Ishikawa (cell line): ENCODE measurements at regions not wholly inside any gene's neighbourhood (a gene's known extent, or its start where the extent isn't known, plus 50 kb on each side); places are given as distances from the start of the nearest gene placed in this dataset.

ENCODE experiments used
- CEBPB ChIP-seq: IDR thresholded peaks from 2 replicates; pipeline ENCODE4 v1.6.1; 2012
- CREB1 ChIP-seq: IDR thresholded peaks from 2 replicates; pipeline ENCODE4 v1.6.1; 2012; ENCODE audit warnings: low read depth
- EGR1 ChIP-seq: IDR thresholded peaks from 2 replicates; pipeline ENCODE4 v1.6.1; 2012
- EP300 ChIP-seq: IDR thresholded peaks from 2 replicates; pipeline ENCODE4 v1.6.1; 2012; ENCODE audit warnings: borderline replicate concordance
- FOXM1 ChIP-seq: IDR thresholded peaks from 2 replicates; pipeline ENCODE4 v1.6.1; 2012; ENCODE audit warnings: low read depth, borderline replicate concordance
- NFIC ChIP-seq: IDR thresholded peaks from 2 replicates; pipeline ENCODE4 v1.6.1; 2012
- RAD21 ChIP-seq: IDR thresholded peaks from 2 replicates; pipeline ENCODE4 v1.6.1; 2012; ENCODE audit warnings: low read depth
- TAF1 ChIP-seq: IDR thresholded peaks from 2 replicates; pipeline ENCODE4 v1.6.1; 2012; ENCODE audit warnings: low read depth, mild to moderate bottlenecking
- TCF12 ChIP-seq: IDR thresholded peaks from 2 replicates; pipeline ENCODE4 v1.6.1; 2012; ENCODE audit warnings: low read depth
- TEAD4 ChIP-seq: IDR thresholded peaks from 2 replicates; pipeline ENCODE4 v1.6.1; 2012
- YY1 ChIP-seq: IDR thresholded peaks from 2 replicates; pipeline ENCODE4 v1.6.1; 2012; ENCODE audit warnings: low read depth
- ZBTB7A ChIP-seq: IDR thresholded peaks from 2 replicates; pipeline ENCODE4 v1.6.1; 2012; ENCODE audit warnings: low read depth
- TF ChIP-seq, protein P1 (sequence below): IDR thresholded peaks from 2 replicates; pipeline ENCODE4 v1.6.1; 2012
- TF ChIP-seq, protein P2 (sequence below): IDR thresholded peaks from 2 replicates; pipeline ENCODE4 v1.6.1; 2012
- TF ChIP-seq, protein P3 (sequence below): IDR thresholded peaks from 2 replicates; pipeline ENCODE4 v1.6.1; 2012; ENCODE audit warnings: low read depth, mild to moderate bottlenecking

DNA sequence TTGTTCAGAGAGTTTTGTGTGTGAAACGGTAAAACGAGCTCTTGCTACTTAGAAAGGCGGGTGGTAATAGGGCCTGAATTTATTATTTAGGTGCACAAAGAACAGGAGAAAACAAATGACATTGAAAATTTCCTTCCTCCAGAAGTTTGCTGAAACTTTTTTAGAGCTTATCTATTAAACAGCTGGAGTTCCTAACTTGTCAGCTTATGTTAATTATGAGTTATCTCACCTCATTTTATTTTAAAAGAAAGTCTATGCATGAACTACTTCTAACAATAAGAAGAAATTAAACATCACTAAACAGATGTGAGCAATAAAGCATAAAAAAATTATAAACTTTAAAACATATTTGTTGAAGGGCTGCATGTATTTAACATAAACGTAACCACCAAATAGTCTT, 373.9 kb upstream of the ANO3 start:
- TF ChIP-seq YY1: no peak

DNA sequence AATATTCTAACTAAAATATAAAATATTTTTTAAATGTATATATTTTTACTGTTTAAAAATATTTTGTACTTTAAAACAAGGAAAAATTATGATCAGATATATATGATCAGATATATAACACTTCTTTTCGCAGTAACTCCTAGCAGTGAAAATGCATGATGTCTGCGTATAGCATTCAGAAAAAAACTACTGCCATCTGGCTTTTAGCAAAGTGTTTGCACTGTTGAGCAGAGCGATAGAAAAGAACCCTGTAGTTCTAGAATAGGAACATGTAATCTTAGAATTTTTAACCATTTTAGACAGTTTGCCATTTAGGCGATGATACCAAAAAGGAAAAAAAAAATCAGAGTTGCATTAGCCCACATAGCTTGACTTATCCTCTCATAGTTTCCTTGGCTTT, 370.4 kb upstream of the ANO3 start:
- TF ChIP-seq, protein P1, sequence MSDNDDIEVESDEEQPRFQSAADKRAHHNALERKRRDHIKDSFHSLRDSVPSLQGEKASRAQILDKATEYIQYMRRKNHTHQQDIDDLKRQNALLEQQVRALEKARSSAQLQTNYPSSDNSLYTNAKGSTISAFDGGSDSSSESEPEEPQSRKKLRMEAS: no peak
- TF ChIP-seq CEBPB (no peak), YY1 (no peak), CREB1 (no peak), RAD21 (no peak), EGR1 (no peak), TCF12 (no peak), FOXM1 (no peak), ZBTB7A (no peak), NFIC (no peak), EP300 (no peak), TEAD4 (no peak), TAF1 (no peak)
- TF ChIP-seq, protein P2, sequence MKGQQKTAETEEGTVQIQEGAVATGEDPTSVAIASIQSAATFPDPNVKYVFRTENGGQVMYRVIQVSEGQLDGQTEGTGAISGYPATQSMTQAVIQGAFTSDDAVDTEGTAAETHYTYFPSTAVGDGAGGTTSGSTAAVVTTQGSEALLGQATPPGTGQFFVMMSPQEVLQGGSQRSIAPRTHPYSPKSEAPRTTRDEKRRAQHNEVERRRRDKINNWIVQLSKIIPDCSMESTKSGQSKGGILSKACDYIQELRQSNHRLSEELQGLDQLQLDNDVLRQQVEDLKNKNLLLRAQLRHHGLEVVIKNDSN: no peak
- TF ChIP-seq, protein P3, sequence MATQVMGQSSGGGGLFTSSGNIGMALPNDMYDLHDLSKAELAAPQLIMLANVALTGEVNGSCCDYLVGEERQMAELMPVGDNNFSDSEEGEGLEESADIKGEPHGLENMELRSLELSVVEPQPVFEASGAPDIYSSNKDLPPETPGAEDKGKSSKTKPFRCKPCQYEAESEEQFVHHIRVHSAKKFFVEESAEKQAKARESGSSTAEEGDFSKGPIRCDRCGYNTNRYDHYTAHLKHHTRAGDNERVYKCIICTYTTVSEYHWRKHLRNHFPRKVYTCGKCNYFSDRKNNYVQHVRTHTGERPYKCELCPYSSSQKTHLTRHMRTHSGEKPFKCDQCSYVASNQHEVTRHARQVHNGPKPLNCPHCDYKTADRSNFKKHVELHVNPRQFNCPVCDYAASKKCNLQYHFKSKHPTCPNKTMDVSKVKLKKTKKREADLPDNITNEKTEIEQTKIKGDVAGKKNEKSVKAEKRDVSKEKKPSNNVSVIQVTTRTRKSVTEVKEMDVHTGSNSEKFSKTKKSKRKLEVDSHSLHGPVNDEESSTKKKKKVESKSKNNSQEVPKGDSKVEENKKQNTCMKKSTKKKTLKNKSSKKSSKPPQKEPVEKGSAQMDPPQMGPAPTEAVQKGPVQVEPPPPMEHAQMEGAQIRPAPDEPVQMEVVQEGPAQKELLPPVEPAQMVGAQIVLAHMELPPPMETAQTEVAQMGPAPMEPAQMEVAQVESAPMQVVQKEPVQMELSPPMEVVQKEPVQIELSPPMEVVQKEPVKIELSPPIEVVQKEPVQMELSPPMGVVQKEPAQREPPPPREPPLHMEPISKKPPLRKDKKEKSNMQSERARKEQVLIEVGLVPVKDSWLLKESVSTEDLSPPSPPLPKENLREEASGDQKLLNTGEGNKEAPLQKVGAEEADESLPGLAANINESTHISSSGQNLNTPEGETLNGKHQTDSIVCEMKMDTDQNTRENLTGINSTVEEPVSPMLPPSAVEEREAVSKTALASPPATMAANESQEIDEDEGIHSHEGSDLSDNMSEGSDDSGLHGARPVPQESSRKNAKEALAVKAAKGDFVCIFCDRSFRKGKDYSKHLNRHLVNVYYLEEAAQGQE: no peak

DNA sequence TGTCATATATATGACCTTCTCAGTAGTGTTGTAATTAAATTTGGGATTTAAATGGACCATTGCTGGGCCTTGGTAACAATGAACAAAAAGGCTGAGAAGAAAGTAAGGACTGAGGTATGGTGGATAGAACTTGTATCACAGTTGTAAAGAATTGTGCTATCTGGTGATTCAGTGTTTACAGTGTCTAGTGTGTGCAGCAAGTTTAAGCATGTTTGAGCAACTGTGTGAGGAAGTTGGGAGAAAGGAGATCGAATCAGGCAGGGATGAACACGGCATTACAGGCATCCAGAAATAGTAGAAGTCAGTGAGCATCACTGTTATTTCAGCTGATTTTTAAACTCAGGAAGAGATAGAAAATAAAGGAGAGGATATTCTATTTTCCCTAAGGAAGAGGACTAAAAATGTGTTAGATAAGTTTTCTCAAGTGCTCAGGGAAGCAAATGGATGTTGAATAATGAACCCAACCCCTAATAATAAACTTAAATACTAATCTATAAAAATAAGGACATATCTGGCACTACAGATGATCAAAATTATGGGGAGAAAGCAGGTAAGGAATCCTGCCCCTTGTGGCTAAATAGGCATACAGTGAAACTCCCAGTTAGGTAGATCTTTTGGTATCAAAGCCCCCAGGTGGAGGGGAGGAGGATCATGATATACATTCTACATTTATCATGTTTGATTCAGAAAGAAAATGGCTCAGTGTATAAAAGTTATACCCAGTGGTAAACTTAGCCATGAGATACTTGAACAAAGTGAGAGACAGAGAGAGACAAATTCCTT, 361.0 kb upstream of the ANO3 start:
- TF ChIP-seq, protein P2: no peak
- TF ChIP-seq TCF12: no peak
- no peak for TF ChIP-seq YY1
- no peak for TF ChIP-seq NFIC
- TF ChIP-seq CEBPB: no peak
- TF ChIP-seq TAF1: no peak
- TF ChIP-seq, protein P3: no peak
- TF ChIP-seq ZBTB7A: no peak
- TF ChIP-seq RAD21: no peak
- TF ChIP-seq FOXM1: no peak
- TF ChIP-seq, protein P1: no peak

DNA sequence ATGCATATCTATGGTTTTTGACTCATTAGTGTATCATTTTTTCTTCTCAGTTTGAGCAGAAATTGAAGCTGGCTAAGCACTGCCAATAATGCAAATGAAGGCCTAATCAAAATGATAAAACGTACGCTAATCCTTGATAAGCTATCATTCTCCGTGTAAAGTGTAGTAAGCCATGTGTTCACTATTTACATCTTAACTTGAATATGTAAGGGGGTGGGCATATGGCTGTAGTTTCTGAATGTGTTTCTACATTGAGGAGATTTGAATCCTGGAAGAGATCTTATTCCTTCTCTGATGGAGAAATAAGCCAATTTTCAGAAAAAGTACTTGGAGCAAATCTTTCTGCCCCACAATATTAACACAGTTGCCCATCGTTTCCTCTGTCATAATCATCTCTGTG, 351.8 kb upstream of the ANO3 start:
- TF ChIP-seq TAF1 (no peak), TCF12 (no peak), EGR1 (no peak), ZBTB7A (no peak), FOXM1 (no peak)
- TF ChIP-seq, protein P3: no peak
- TF ChIP-seq, protein P2: no peak
